HepG2 (cell line): ENCODE measurements at regions not wholly inside any gene's neighbourhood (a gene's known extent, or its start where the extent isn't known, plus 50 kb on each side); places are given as distances from the start of the nearest gene placed in this dataset.

Experiments used
- ATAC-seq: fragments of 200-7000 bp; cut with Tn5 transposase; 3 replicates; pipeline ENCODE4 v1.9.1; 2020; ENCODE audit warnings: mild to moderate bottlenecking, moderate library complexity
- BruUV-seq: library from RNA; stranded (reverse); fragments of 400-500 nt; replicated peaks from 2 replicates; lab custom pipeline; 2021; lab: Mats Ljungman, UMichigan
- CTCF ChIA-PET: fragments of 300-600 bp; formaldehyde crosslinking; extraction: SDS; loops from one replicate; lab custom pipeline; 2021; ENCODE audit warnings: low total read pairs, inconsistent platforms, low intra/inter-chr PET ratio; lab: Yijun Ruan, JAX
- POLR2A ChIA-PET: fragments of 350-600 bp; sonication (Branson Sonifier 250); formaldehyde crosslinking; loops from one replicate; lab custom pipeline; 2020; ENCODE audit warnings: antibody characterized with exemption, inconsistent platforms; lab: Yijun Ruan, JAX
- DNase-seq: peaks from one replicate; pipeline ENCODE4 v3.0.0-alpha.2; 2015; ENCODE audit warnings: low spot score
- FAIRE-seq: peaks from 3 replicates; lab custom pipeline; 2011; peaks lifted over from hg19 to GRCh38; lab: Jason Lieb, UNC
- H2AFZ ChIP-seq: one replicate; pipeline ENCODE4 v1.6.1; 2011; ENCODE audit warnings: low read length, inconsistent platforms
- H3K27ac ChIP-seq: fragments of 300-600 bp; 3 replicates; pipeline ENCODE4 v1.8.0; 2011; ENCODE audit warnings: mixed run types, mild to moderate bottlenecking, mixed read lengths, low read length, inconsistent platforms; ENCODE audit not compliant: insufficient read depth; ENCODE audit errors: extremely low read length
- H3K27me3 ChIP-seq, 2 experiments: fragments of 200-600 bp in 1 of 2; 2 replicates in 1 of 2; 3 replicates in 1 of 2; pipeline versions ENCODE4 v1.6.0 to v1.8.0; 2011; ENCODE audit warnings: low read length in 2 of 2, mild to moderate bottlenecking in 2 of 2, moderate library complexity in 2 of 2, inconsistent platforms in 1 of 2; ENCODE audit not compliant: insufficient read depth in 2 of 2, control insufficient read depth in 1 of 2
- H3K36me3 ChIP-seq, 2 experiments: fragments of 200-600 bp in 1 of 2; replicated peaks in 1 of 2; 2 replicates in 1 of 2; 3 replicates in 1 of 2; pipeline versions ENCODE4 v1.5.1 to v1.8.0; 2011; ENCODE audit warnings: low read length in 2 of 2, inconsistent platforms in 1 of 2; ENCODE audit not compliant: insufficient read depth in 2 of 2, control insufficient read depth in 1 of 2
- H3K4me1 ChIP-seq: 2 replicates; pipeline ENCODE4 v1.5.1; 2012; ENCODE audit warnings: low read length, inconsistent platforms; ENCODE audit not compliant: insufficient read depth
- H3K4me2 ChIP-seq: 2 replicates; pipeline ENCODE4 v1.6.0; 2011; ENCODE audit warnings: low read depth, low read length, inconsistent platforms
- H3K4me3 ChIP-seq, 3 experiments: fragments of 200-600 bp in 1 of 3; sonication (generic), shearing (Covaris generic) in 1 of 3; replicated peaks in 1 of 3; 2 replicates each; pipeline ENCODE4 v1.5.1; 2011 to 2016; ENCODE audit warnings: low read length in 3 of 3, inconsistent platforms in 2 of 3, low read depth in 2 of 3, mild to moderate bottlenecking in 2 of 3, control low read depth in 1 of 3, mixed read lengths in 1 of 3; ENCODE audit not compliant: insufficient read depth in 1 of 3
- H3K79me2 ChIP-seq: one replicate; pipeline ENCODE4 v1.6.1; 2011; ENCODE audit warnings: low read length, inconsistent platforms; ENCODE audit not compliant: insufficient read depth
- H3K9ac ChIP-seq: 2 replicates; pipeline ENCODE4 v1.6.0; 2011; ENCODE audit warnings: mild to moderate bottlenecking, low read depth, low read length, inconsistent platforms; ENCODE audit not compliant: insufficient read depth
- H3K9me3 ChIP-seq: 2 replicates; pipeline ENCODE4 v1.5.1; 2012; ENCODE audit warnings: mild to moderate bottlenecking, low read length
- H4K20me1 ChIP-seq: 2 replicates; pipeline ENCODE4 v1.6.0; 2011; ENCODE audit warnings: inconsistent platforms, mild to moderate bottlenecking, low read length, moderate library complexity; ENCODE audit not compliant: insufficient read depth
- EZH2 ChIP-seq: conservative IDR thresholded peaks from 2 replicates; pipeline ENCODE4 v1.6.1; 2012; ENCODE audit warnings: mild to moderate bottlenecking, low read depth, low read length, moderate library complexity
- FOSL1 ChIP-seq: sonication (generic); formaldehyde crosslinking; IDR thresholded peaks from 2 replicates; pipeline ENCODE4 v1.9.0; 2021; ENCODE audit warnings: missing genetic modification reagents, borderline replicate concordance
- HNRNPUL1 ChIP-seq: fragments of 200-400 bp; formaldehyde crosslinking; IDR thresholded peaks from 2 replicates; pipeline ENCODE4 v1.6.1; 2017; ENCODE audit warnings: low read depth, mild to moderate bottlenecking, low read length, moderate library complexity
- MBNL3 ChIP-seq: fragments of 250-450 bp; sonication (Bioruptor Pico); conservative IDR thresholded peaks from 2 replicates; pipeline ENCODE4 v1.8.0; 2022; ENCODE audit warnings: mild to moderate bottlenecking, inconsistent platforms
- MLX ChIP-seq: IDR thresholded peaks from 2 replicates; pipeline ENCODE4 v1.6.1; 2016
- NFIB ChIP-seq: sonication (generic); formaldehyde crosslinking; IDR thresholded peaks from 2 replicates; pipeline ENCODE4 v1.9.0; 2021; ENCODE audit warnings: missing genetic modification reagents, mild to moderate bottlenecking, borderline replicate concordance
- NR2C2 ChIP-seq: sonication (generic); formaldehyde crosslinking; IDR thresholded peaks from 2 replicates; pipeline ENCODE4 v1.4.0; 2020; ENCODE audit warnings: missing genetic modification reagents, mild to moderate bottlenecking, moderate library complexity, borderline replicate concordance
- SP4 ChIP-seq: sonication (generic); formaldehyde crosslinking; IDR thresholded peaks from 2 replicates; pipeline ENCODE4 v1.8.1; 2023; ENCODE audit warnings: mild to moderate bottlenecking, missing genetic modification reagents
- TARDBP ChIP-seq: sonication (generic); formaldehyde crosslinking; IDR thresholded peaks from 2 replicates; pipeline ENCODE4 v1.8.0; 2022; ENCODE audit warnings: mild to moderate bottlenecking, missing genetic modification reagents
- TFDP2 ChIP-seq: sonication (generic); formaldehyde crosslinking; IDR thresholded peaks from 2 replicates; pipeline ENCODE4 v1.4.0; 2020; ENCODE audit warnings: missing genetic modification reagents
- ZBTB21 ChIP-seq: sonication (generic); formaldehyde crosslinking; IDR thresholded peaks from 2 replicates; pipeline ENCODE4 v1.4.0; 2020; ENCODE audit warnings: missing genetic modification reagents
- ZNF333 ChIP-seq: sonication (generic); formaldehyde crosslinking; IDR thresholded peaks from 2 replicates; pipeline ENCODE4 v1.4.0; 2020; ENCODE audit warnings: mild to moderate bottlenecking, missing genetic modification reagents, borderline replicate concordance
- ZNF550 ChIP-seq: sonication (generic); formaldehyde crosslinking; IDR thresholded peaks from 2 replicates; pipeline ENCODE4 v1.4.0; 2020; ENCODE audit warnings: mild to moderate bottlenecking, missing genetic modification reagents, borderline replicate concordance
- ZNF678 ChIP-seq: sonication (generic); formaldehyde crosslinking; IDR thresholded peaks from 2 replicates; pipeline ENCODE4 v1.4.0; 2020; ENCODE audit warnings: mild to moderate bottlenecking, missing genetic modification reagents
- WGBS: methylation state at CpG from one replicate; pipeline ENCODE4 v1.1.6; 2017; ENCODE audit warnings: low lambda C conversion rate; 5-methylcytosine and 5-hydroxymethylcytosine counted together
- in situ Hi-C: cut with HindIII; loops from 2 replicates; pipeline ENCODE4 v1.10.0; 2017; ENCODE audit warnings: low pct_unique_long_range_greater_than_20kb; ENCODE audit not compliant: extremely low pct_ligation_motif_present
- intact Hi-C: fragments of 100-400 bp; cut with micrococcal nuclease; formaldehyde crosslinking; loops from one replicate; pipeline ENCODE4 v1.10.0; 2022; ENCODE audit not compliant: unreplicated experiment

- no peak for TF ChIP-seq TARDBP (CRISPR knock-in tag)
- TF ChIP-seq TFDP2 (CRISPR knock-in tag): no peak
- no peak for TF ChIP-seq NR2C2 (CRISPR knock-in tag)
- TF ChIP-seq HNRNPUL1: no peak
- no peak for TF ChIP-seq ZNF550 (CRISPR knock-in tag)
- TF ChIP-seq ZBTB21: no peak
- TF ChIP-seq MLX: no peak
- TF ChIP-seq EZH2: no peak
These were observed 531.1 kb upstream of the CITED2 start (continued) for GRCh38 chr6:139905404-139906052.

- in situ Hi-C loops: no loop called here
- no peak for ATAC-seq
- H2AFZ ChIP-seq: no peak overlapping the region
- BruUV-seq: no TSS peak
- POLR2A ChIA-PET: no interaction called here
- no peaks in the 10 kb centered on the region for H3K36me3 ChIP-seq
- H3K4me3 ChIP-seq: no peak overlapping the region
- no peaks in the 10 kb centered on the region for H3K79me2 ChIP-seq
- CTCF ChIA-PET: no interaction called here
- 3% methylated on average over 1 of the region's 1 CpG for WGBS
- no peaks in the 10 kb centered on the region for H3K9me3 ChIP-seq
- H3K27me3 ChIP-seq: no peaks in the 10 kb centered on the region
- DNase-seq: no peak
- H4K20me1 ChIP-seq: no peaks in the 10 kb centered on the region
- TF ChIP-seq SP4 (no peak), FOSL1 (no peak), ZNF333 (CRISPR knock-in tag) (no peak), ZNF678 (CRISPR knock-in tag) (no peak), MBNL3 (CRISPR knock-in tag) (no peak), NFIB (CRISPR knock-in tag) (no peak)
- intact Hi-C loops: no loop called here
- H3K9ac ChIP-seq: no peak overlapping the region
- FAIRE-seq: no peak
- no peaks in the 10 kb centered on the region for H3K4me1 ChIP-seq
- H3K4me2 ChIP-seq: no peak overlapping the region
- H3K27ac ChIP-seq: no peak overlapping the region
These were observed 530.1 kb upstream of the CITED2 start for GRCh38 chr6:139904568-139904967.
